ENCODE measurements at regions not wholly inside any gene's neighbourhood (a gene's known extent, or its start where the extent isn't known, plus 50 kb on each side); places are given as distances from the start of the nearest gene placed in this dataset.

GRCh38 chr3:148089171-148089570 is 608.5 kb upstream of the AGTR1 start:
- H3K4me3 ChIP-seq (ENCODE audit: low read depth, low read length) = no peak overlapping the region
- DNase-seq (ENCODE audit: low read depth) = no peak
- no peak for TF ChIP-seq CTCF (IDR thresholded peaks at IDR 0.05; ENCODE audit: insufficient read depth, low read depth, low read length, missing control alignments)

GRCh38 chr3:148090156-148090555 is 607.5 kb upstream of the AGTR1 start:
- TF ChIP-seq CTCF (IDR thresholded peaks at IDR 0.05; ENCODE audit: insufficient read depth, low read depth, low read length, missing control alignments) = no peak
- DNase-seq (ENCODE audit: low read depth) = no peak
- H3K4me3 ChIP-seq (ENCODE audit: low read depth, low read length) = no peak overlapping the region

GRCh38 chr3:148092624-148093347 is 604.9 kb upstream of the AGTR1 start:
- TF ChIP-seq CTCF (IDR thresholded peaks at IDR 0.05; ENCODE audit: insufficient read depth, low read depth, low read length, missing control alignments) = no peak
- no peak for DNase-seq (ENCODE audit: low read depth)
- no peak overlapping the region for H3K4me3 ChIP-seq (ENCODE audit: low read depth, low read length)

GRCh38 chr3:148093753-148094152 is 604.0 kb upstream of the AGTR1 start:
- no peak overlapping the region for H3K4me3 ChIP-seq (ENCODE audit: low read depth, low read length)
- TF ChIP-seq CTCF (IDR thresholded peaks at IDR 0.05; ENCODE audit: insufficient read depth, low read depth, low read length, missing control alignments) = no peak
- DNase-seq (ENCODE audit: low read depth) = no peak

- no peak for DNase-seq (ENCODE audit: low read depth)
- no peak for TF ChIP-seq CTCF (IDR thresholded peaks at IDR 0.05; ENCODE audit: insufficient read depth, low read depth, low read length, missing control alignments)
- no peak overlapping the region for H3K4me3 ChIP-seq (ENCODE audit: low read depth, low read length)
These were observed 601.7 kb upstream of the AGTR1 start for GRCh38 chr3:148095962-148096361.

- TF ChIP-seq CTCF (IDR thresholded peaks at IDR 0.05; ENCODE audit: insufficient read depth, low read depth, low read length, missing control alignments) = no peak
- DNase-seq (ENCODE audit: low read depth) = no peak
- no peak overlapping the region for H3K4me3 ChIP-seq (ENCODE audit: low read depth, low read length)
These were observed 597.2 kb upstream of the AGTR1 start for GRCh38 chr3:148100476-148100875.

GRCh38 chr3:148101061-148101460 is 596.6 kb upstream of the AGTR1 start:
- no peak overlapping the region for H3K4me3 ChIP-seq (ENCODE audit: low read depth, low read length)
- no peak for DNase-seq (ENCODE audit: low read depth)
- no peak for TF ChIP-seq CTCF (IDR thresholded peaks at IDR 0.05; ENCODE audit: insufficient read depth, low read depth, low read length, missing control alignments)

Data from GM12865 (cell line).